Endothelial cell of hepatic sinusoid (primary cell): ENCODE measurements at regions not wholly inside any gene's neighbourhood (a gene's known extent, or its start where the extent isn't known, plus 50 kb on each side); places are given as distances from the start of the nearest gene placed in this dataset.
"Not testable (repeated sequence)": the region's sequence is repeated elsewhere in the genome, so short reads cannot be mapped to it uniquely, and the experiment has no call there.

Experiments used
- in situ Hi-C: cut with HindIII; loops from 2 replicates; pipeline ENCODE4 v1.10.0; 2017; ENCODE audit warnings: low sequenced_read_pairs

DNA sequence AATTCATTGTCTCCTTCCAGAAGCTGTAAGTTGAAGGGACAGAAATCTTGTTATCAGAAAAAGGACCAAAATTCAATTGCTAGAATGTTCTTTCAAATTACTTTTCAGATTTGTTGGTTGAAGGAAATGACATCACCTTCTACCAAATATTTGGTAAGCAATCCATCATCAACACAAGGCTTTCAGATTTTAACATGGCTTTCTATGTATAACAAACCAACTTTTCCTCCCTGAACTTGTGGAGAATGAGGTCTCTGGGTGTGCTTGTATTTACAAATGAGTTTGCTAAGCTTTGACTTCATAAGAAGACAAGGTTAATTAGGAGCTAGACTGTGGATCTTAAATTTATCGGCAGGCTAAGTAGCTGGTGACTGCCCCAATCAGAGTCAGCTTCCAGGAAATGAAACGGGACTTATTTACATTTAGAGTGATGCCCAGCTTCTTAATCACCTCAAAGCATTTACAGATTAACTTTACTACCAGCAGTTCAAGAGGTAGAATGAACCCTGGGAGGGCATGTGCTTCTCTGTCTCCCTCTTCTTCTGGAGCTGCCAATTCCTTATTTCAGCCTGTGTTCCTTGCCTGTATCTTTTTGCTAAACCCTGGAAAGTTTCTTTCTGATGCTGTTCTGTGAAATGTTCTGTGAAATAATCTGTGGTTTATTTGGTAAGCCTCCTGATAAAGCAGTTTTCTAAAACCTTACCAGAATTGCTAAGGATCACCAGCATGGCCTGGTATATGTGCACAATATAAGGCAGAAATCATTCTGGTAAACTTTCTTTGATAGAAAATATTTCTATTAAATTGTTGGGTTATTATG is 248.8 kb upstream of the FZD8 start:
- in situ Hi-C loops, result no loop called here

DNA sequence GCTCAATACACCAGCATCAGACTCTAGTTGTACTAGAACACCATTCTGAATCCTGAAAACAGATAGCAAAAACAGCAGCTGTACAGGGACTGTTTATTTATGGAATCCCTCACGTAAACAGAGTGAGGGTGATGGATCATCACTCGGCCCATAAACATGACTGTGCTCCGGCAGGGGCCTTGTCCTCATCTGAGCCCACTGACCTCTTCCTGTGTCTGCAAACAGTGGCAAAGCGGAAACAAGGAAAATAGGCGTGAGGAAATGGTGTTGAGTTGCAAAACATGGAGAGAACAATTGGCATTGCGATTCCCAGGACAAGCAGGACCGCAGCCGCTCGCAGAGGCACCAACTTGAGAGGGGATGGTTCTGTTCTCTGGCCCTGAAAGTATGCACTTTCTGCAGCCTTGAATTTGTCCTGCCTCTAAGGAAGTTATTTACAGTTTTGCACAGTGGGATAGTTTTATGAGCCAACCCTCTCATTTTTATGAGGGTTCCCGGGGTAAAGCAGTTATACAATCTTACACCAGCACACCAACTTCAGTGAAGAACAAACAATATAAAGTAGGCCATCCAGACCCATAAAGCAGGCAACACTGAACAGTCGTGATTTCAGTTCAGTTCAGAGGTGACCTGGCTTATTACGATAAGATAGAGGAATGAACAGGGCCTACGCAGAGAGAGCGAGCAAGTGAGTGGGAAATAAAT is 248.0 kb upstream of the FZD8 start:
- in situ Hi-C loops, result no loop called here

GRCh38 chr10:35889226-35889625 is 247.1 kb upstream of the FZD8 start:
- in situ Hi-C loops, result no loop called here

- in situ Hi-C loops, result no loop called here
Observed at GRCh38 chr10:35888400-35888799, 246.3 kb upstream of the FZD8 start.

GRCh38 chr10:35887685-35888084 is 245.6 kb upstream of the FZD8 start:
- in situ Hi-C loops, result no loop called here

DNA sequence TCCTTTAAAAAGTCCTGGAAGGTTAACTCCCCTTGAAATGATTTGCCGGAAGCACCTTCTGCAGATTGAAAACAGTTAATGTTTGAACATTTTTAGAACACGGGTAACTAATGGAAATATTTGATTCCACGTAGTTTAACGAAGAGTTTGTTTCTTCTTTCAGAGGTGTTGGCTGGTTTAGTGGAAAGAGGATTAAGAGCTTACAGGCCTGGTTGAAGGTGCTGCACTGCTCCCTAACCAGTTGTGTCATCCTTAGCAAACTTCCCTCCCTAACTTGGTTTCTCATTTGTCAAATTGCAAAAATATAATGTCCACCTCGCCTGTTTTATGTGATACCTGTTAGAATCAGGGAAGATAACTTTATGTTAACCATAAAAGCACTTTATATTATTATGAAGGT is 243.0 kb upstream of the FZD8 start:
- in situ Hi-C loops, result no loop called here

- in situ Hi-C loops, result no loop called here
Observed at GRCh38 chr10:35884657-35885071, 242.6 kb upstream of the FZD8 start.

- in situ Hi-C loops, result no loop called here
Observed at GRCh38 chr10:35882422-35883150, 240.5 kb upstream of the FZD8 start.

DNA sequence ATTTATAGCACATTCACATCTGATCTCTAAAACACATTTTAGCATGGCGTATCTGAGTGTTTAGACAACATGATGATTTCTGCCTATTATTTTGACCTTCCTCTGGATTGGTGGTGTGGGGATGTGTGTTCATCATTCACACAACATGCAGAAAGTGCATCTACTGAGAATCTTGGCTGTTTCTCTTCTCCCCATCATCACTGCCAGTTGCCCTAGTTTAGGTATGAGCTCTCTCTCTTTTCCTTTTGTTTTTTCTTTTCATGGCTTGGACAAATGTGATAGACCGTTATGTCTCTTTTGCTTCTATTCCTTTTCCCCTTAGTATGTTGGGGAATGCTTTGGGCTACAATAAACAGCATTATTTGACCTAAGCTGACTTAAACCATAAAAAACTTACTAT is 239.2 kb upstream of the FZD8 start:
- in situ Hi-C loops, result no loop called here

- in situ Hi-C loops, result no loop called here
Observed at GRCh38 chr10:35876248-35876647, 234.2 kb upstream of the FZD8 start.

DNA sequence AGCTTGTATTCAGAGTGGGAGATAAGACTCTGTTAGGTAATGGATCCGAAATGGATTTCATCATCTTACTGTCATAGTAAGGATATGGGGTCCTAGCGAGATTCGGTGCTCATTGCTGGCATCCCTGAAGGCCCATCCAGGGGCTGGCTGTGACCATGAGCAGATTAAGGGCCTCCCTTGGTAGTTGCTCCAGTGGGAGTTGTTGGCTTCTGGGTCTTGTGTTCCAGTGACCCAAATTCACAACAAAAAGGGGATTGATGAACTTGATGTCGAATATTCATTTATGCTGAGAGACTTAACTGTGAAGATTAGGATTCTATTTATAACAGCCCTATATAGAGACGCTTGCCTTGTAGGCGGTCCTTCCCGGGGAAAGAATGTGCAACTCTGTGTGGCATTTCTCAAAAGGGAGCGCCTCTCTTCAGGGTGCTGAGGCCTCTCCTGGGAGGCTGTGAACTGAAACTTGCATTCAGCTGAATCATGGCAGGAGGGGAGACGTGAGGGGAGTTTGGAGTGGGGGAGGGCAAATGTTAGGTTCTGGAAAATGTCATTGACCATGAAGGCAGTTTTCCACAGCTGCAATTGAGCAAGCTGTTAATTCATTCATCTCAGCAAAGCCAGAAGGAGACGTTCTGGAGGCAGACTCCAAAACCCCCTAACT is 233.1 kb upstream of the FZD8 start:
- in situ Hi-C loops, result no loop called here

DNA sequence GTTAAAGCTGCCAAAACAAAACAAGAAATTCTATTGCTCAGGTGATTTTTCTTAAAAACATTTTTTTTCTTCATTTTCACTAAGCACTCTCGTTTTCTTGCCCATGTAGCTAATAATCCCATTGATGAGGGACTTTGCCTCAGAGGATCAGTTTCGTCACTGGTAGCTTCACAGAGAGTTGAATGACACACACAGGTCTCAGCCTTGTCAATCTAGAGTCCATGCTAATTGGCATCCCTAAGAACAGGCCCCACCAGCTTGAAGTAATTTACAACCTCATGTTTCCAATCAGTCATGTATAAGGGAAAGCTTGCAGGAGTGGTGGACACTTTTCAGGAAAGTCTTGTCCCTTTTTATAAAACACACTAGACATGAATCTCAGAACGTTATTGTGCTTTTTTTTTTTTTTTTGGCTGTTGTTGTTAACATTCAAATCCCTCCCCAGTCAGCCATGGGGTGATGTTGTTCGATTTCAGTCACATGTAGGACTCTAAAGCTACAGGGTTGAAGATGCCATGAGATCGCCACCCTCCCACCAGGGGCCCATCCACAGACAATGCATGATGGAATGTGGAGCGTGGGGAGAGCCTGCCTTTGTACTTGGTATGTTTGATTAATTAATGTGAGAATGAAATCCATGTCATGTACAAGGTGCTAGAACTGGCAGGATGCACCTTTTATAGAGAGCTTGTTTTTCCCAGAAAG is 232.4 kb upstream of the FZD8 start:
- in situ Hi-C loops, result no loop called here

GRCh38 chr10:35872671-35873070 is 230.6 kb upstream of the FZD8 start:
- in situ Hi-C loops, result no loop called here

- in situ Hi-C loops, result no loop called here
Observed at GRCh38 chr10:35870665-35871310, 228.7 kb upstream of the FZD8 start.

GRCh38 chr10:35858676-35859283 is 216.7 kb upstream of the FZD8 start:
- in situ Hi-C loops, result not testable (repeated sequence)

DNA sequence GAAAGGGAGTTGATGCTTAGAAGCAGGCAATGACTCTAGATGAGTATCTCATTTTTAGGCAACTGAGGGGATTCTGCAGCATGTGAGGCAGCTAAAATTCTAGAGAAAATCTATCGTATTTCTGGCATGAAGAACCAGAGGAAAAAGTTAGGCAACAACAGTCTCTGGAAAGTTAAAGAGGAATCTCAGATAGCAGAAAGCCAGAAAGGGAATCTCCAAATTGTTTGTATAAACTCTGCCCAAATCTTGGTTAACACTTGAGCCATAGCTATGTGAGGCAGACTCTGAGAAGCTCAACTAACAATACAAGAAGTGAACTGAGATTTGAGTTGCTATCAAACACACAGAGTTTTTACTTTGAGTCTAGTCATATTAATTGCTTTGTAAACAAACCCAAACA is 215.8 kb upstream of the FZD8 start:
- in situ Hi-C loops, result no loop called here

- in situ Hi-C loops, result no loop called here
Observed at GRCh38 chr10:35855155-35855947, 213.3 kb upstream of the FZD8 start.

DNA sequence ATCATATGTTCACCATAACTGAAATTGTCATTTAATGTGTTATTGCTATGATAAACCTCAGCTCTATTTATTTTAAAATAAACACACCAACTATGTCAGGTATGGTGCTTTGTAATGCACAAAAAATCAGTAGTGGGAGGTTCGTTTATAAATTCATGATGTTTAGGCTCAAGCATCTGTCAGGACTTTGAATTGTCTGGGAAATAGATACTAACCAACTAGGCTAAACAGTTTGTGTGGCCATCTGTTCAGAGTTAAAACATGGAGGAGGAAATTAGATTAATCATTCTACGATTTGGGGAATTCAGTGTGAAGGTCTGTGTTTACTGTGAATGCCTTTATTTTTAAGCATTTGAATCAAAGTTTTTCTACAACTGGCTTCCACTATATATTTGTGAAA is 212.6 kb upstream of the FZD8 start:
- in situ Hi-C loops, result no loop called here

DNA sequence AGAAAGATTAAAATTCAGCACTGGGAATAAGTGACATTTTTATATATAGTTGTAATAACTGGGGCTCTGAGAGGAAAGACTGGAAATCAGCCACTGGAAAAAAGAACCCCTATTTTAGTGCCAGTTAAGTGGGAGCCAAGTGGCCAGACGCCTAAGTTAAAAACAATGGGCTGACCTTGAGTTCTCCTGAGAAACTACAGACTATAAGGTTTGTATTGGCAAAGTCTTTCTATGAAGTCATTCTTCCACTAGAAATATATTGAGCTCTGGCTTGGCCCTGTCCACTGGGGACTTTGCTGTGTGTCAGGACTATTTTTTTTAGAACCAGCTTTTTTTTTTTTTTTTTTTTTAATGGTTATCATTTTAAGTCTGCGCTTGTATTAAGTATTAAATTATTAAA is 210.6 kb upstream of the FZD8 start:
- in situ Hi-C loops, result no loop called here
